ENCODE measurements at regions not wholly inside any gene's neighbourhood (a gene's known extent, or its start where the extent isn't known, plus 50 kb on each side); places are given as distances from the start of the nearest gene placed in this dataset.

DNA sequence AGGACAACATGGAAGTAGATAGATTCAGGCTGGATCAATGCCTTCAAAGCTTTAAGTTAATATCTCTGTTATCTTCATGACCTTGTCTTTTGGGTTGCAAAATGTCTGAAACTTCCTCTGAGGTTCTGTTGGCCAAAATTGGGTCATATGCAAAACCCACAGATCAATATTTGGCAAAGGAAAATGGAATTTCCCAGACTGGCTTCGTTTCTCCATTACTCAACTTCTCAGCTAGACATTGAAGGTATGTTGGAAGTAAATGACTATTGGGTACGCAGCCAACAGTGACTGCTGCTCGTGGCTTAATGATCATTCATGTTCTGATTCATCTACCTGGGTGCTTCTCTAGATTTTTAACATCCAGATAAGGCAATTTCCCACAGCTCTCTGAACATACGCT, 675.4 kb upstream of the SGO1 start:
- Histone ChIP-seq H3K9me3 (ENCODE audit: control insufficient read depth, insufficient read depth, low read depth, low read length) (no peaks in the 10 kb centered on the region), H3K4me1 (ENCODE audit: control insufficient read depth, insufficient read depth, low read length) (no peaks in the 10 kb centered on the region), H3K27me3 (ENCODE audit: control insufficient read depth, insufficient read depth, low read length) (no peaks in the 10 kb centered on the region), H3K27ac (ENCODE audit: low read length) (no peak overlapping the region), H3K36me3 (ENCODE audit: control insufficient read depth, insufficient read depth, low read length) (no peaks in the 10 kb centered on the region), H3K4me3 (ENCODE audit: low read depth in 2 of 2, low read length in 2 of 2) (no peak overlapping the region)
- BruUV-seq (replicated peaks) = no TSS peak
- intact Hi-C loops (cut with micrococcal nuclease; ENCODE audit: unreplicated experiment) = no loop called here
- DNase-seq (ENCODE audit: low read depth, low spot score) = no peak
- in situ Hi-C loops (cut with HindIII; ENCODE audit: low pct_unique_long_range_greater_than_20kb, low sequenced_read_pairs) = no loop called here
- CTCF ChIA-PET = no interaction called here
- POLR2A ChIA-PET = no interaction called here
- TF ChIP-seq, protein P1, sequence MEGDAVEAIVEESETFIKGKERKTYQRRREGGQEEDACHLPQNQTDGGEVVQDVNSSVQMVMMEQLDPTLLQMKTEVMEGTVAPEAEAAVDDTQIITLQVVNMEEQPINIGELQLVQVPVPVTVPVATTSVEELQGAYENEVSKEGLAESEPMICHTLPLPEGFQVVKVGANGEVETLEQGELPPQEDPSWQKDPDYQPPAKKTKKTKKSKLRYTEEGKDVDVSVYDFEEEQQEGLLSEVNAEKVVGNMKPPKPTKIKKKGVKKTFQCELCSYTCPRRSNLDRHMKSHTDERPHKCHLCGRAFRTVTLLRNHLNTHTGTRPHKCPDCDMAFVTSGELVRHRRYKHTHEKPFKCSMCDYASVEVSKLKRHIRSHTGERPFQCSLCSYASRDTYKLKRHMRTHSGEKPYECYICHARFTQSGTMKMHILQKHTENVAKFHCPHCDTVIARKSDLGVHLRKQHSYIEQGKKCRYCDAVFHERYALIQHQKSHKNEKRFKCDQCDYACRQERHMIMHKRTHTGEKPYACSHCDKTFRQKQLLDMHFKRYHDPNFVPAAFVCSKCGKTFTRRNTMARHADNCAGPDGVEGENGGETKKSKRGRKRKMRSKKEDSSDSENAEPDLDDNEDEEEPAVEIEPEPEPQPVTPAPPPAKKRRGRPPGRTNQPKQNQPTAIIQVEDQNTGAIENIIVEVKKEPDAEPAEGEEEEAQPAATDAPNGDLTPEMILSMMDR (IDR thresholded peaks at IDR 0.05) = no peak
- TF ChIP-seq POLR2AphosphoS5 (IDR thresholded peaks at IDR 0.05; ENCODE audit: low read depth, low read length) (no peak), TCF7L2 (IDR thresholded peaks at IDR 0.05; ENCODE audit: low read depth, low read length) (no peak), SIN3A (IDR thresholded peaks at IDR 0.05; ENCODE audit: borderline replicate concordance, insufficient read depth, low read depth, low read length) (no peak)
- TF ChIP-seq, protein P2, sequence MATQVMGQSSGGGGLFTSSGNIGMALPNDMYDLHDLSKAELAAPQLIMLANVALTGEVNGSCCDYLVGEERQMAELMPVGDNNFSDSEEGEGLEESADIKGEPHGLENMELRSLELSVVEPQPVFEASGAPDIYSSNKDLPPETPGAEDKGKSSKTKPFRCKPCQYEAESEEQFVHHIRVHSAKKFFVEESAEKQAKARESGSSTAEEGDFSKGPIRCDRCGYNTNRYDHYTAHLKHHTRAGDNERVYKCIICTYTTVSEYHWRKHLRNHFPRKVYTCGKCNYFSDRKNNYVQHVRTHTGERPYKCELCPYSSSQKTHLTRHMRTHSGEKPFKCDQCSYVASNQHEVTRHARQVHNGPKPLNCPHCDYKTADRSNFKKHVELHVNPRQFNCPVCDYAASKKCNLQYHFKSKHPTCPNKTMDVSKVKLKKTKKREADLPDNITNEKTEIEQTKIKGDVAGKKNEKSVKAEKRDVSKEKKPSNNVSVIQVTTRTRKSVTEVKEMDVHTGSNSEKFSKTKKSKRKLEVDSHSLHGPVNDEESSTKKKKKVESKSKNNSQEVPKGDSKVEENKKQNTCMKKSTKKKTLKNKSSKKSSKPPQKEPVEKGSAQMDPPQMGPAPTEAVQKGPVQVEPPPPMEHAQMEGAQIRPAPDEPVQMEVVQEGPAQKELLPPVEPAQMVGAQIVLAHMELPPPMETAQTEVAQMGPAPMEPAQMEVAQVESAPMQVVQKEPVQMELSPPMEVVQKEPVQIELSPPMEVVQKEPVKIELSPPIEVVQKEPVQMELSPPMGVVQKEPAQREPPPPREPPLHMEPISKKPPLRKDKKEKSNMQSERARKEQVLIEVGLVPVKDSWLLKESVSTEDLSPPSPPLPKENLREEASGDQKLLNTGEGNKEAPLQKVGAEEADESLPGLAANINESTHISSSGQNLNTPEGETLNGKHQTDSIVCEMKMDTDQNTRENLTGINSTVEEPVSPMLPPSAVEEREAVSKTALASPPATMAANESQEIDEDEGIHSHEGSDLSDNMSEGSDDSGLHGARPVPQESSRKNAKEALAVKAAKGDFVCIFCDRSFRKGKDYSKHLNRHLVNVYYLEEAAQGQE (IDR thresholded peaks at IDR 0.05; ENCODE audit: insufficient read depth in 1 of 2, low read depth in 2 of 2, low read length in 1 of 2) = no peak
- ATAC-seq = no peak

DNA sequence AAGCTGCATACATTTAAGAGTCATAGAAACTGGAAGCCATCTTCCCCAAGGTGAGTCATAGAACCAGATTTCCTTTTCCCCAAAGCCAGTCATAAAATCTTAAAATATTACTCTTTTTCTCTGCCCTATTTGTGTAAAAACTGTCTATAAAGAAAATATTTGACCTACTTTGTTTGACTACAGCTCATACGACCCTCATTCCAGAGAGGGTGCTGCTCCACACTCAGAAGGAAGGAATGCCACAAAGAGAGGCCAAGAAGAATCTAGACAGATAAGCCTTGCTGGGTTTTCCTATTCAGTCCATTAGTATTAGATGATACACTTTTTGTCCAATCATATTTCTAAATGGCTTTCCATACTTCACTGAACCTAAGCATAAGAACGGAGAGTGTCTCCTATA, 671.6 kb upstream of the SGO1 start:
- no peaks in the 10 kb centered on the region for H3K27me3 ChIP-seq (ENCODE audit: control insufficient read depth, insufficient read depth, low read length)
- intact Hi-C loops (cut with micrococcal nuclease; ENCODE audit: unreplicated experiment) = no loop called here
- H3K4me1 ChIP-seq (ENCODE audit: control insufficient read depth, insufficient read depth, low read length) = no peaks in the 10 kb centered on the region
- H3K4me3 ChIP-seq (ENCODE audit: low read depth in 2 of 2, low read length in 2 of 2) = no peak overlapping the region
- POLR2A ChIA-PET = no interaction called here
- no peak for TF ChIP-seq POLR2AphosphoS5 (IDR thresholded peaks at IDR 0.05; ENCODE audit: low read depth, low read length)
- TF ChIP-seq TCF7L2 (IDR thresholded peaks at IDR 0.05; ENCODE audit: low read depth, low read length) = no peak
- TF ChIP-seq SIN3A (IDR thresholded peaks at IDR 0.05; ENCODE audit: borderline replicate concordance, insufficient read depth, low read depth, low read length) = no peak
- TF ChIP-seq, protein P1 (IDR thresholded peaks at IDR 0.05) = no peak
- TF ChIP-seq, protein P2 (IDR thresholded peaks at IDR 0.05; ENCODE audit: insufficient read depth in 1 of 2, low read depth in 2 of 2, low read length in 1 of 2) = no peak
- H3K9me3 ChIP-seq (ENCODE audit: control insufficient read depth, insufficient read depth, low read depth, low read length) = no peaks in the 10 kb centered on the region
- ATAC-seq (no peak), DNase-seq (ENCODE audit: low read depth, low spot score) (no peak)
- BruUV-seq (replicated peaks) = no TSS peak
- CTCF ChIA-PET = no interaction called here
- no peaks in the 10 kb centered on the region for H3K36me3 ChIP-seq (ENCODE audit: control insufficient read depth, insufficient read depth, low read length)
- in situ Hi-C loops (cut with HindIII; ENCODE audit: low pct_unique_long_range_greater_than_20kb, low sequenced_read_pairs) = no loop called here
- no peak overlapping the region for H3K27ac ChIP-seq (ENCODE audit: low read length)

All from Panc1 (cell line).